SK-N-SH (cell line): ENCODE measurements at regions not wholly inside any gene's neighbourhood (a gene's known extent, or its start where the extent isn't known, plus 50 kb on each side); places are given as distances from the start of the nearest gene placed in this dataset.
"Not testable (repeated sequence)": the region's sequence is repeated elsewhere in the genome, so short reads cannot be mapped to it uniquely, and the experiment has no call there.

ENCODE experiments used
- CTCF ChIA-PET: fragments of 300-600, 350-600 bp; formaldehyde crosslinking; extraction: SDS; loops from one replicate; lab custom pipeline; 2021; lab: Yijun Ruan, JAX
- POLR2A ChIA-PET: fragments of 350-600 bp; sonication (Branson Sonifier 250); formaldehyde crosslinking; extraction: SDS; loops from one replicate; lab custom pipeline; 2020; ENCODE audit warnings: antibody characterized with exemption, inconsistent platforms; lab: Yijun Ruan, JAX
- DNase-seq: peaks from one replicate; pipeline ENCODE4 v3.0.0; 2012
- H2AFZ ChIP-seq: fragments of 200-600 bp; sonication (generic); 2 replicates; pipeline ENCODE4 v1.8.1; 2016; ENCODE audit warnings: antibody characterized with exemption, mild to moderate bottlenecking, low read depth
- H3F3A ChIP-seq: fragments of 200-600 bp; sonication (generic); replicated peaks from 2 replicates; pipeline ENCODE3; 2016; ENCODE audit warnings: antibody characterized with exemption, mild to moderate bottlenecking; ENCODE audit not compliant: insufficient read depth
- H3K27ac ChIP-seq, 2 experiments: fragments of 200-500 bp in 1 of 2; fragments of 200-600 bp in 1 of 2; sonication (Bioruptor generic) in 1 of 2; sonication (generic), shearing (Covaris generic) in 1 of 2; 2 replicates each; pipeline versions ENCODE4 v1.5.1 to v1.6.1; 2014 to 2016; ENCODE audit warnings: low read depth in 2 of 2, inconsistent platforms in 1 of 2, low read length in 1 of 2, mild to moderate bottlenecking in 1 of 2, mixed read lengths in 1 of 2
- H3K27me3 ChIP-seq: fragments of 200-600 bp; sonication (generic), shearing (Covaris generic); 2 replicates; pipeline ENCODE4 v1.6.1; 2016; ENCODE audit warnings: mixed run types; ENCODE audit not compliant: insufficient read depth
- H3K36me3 ChIP-seq, 2 experiments: fragments of 200-500 bp in 1 of 2; fragments of 200-600 bp in 1 of 2; sonication (Bioruptor generic) in 1 of 2; sonication (generic) in 1 of 2; replicated peaks in 1 of 2; 2 replicates each; pipeline versions ENCODE3 to v1.5.1; 2014 to 2016; ENCODE audit warnings: low read length in 1 of 2, mild to moderate bottlenecking in 1 of 2; ENCODE audit not compliant: insufficient read depth in 2 of 2, control insufficient read depth in 1 of 2
- H3K4me1 ChIP-seq, 2 experiments: fragments of 200-500 bp in 1 of 2; fragments of 200-600 bp in 1 of 2; sonication (Bioruptor generic) in 1 of 2; sonication (generic), shearing (Covaris generic) in 1 of 2; 2 replicates each; pipeline versions ENCODE4 v1.5.1 to v1.6.1; 2014 to 2016; ENCODE audit warnings: low read depth in 1 of 2, low read length in 1 of 2, mixed run types in 1 of 2; ENCODE audit not compliant: insufficient read depth in 2 of 2, control insufficient read depth in 1 of 2
- H3K4me2 ChIP-seq: fragments of 200-600 bp; sonication (generic), shearing (Covaris generic); 2 replicates; pipeline ENCODE4 v1.6.1; 2017; ENCODE audit warnings: mixed run types
- H3K4me3 ChIP-seq, 2 experiments: fragments of 200-500 bp in 1 of 2; fragments of 200-600 bp in 1 of 2; sonication (Bioruptor generic) in 1 of 2; sonication (generic), shearing (Covaris generic) in 1 of 2; 2 replicates each; pipeline versions ENCODE4 v1.5.1 to v1.8.1; 2014 to 2016; ENCODE audit warnings: low read depth in 2 of 2, inconsistent platforms in 1 of 2, low read length in 1 of 2, mild to moderate bottlenecking in 1 of 2, mixed read lengths in 1 of 2, moderate library complexity in 1 of 2
- H3K79me2 ChIP-seq: fragments of 200-600 bp; sonication (generic); 2 replicates; pipeline ENCODE4 v1.8.1; 2017; ENCODE audit warnings: mild to moderate bottlenecking; ENCODE audit not compliant: insufficient read depth
- H3K9ac ChIP-seq: fragments of 200-600 bp; sonication (generic); 2 replicates; pipeline ENCODE4 v1.6.1; 2017; ENCODE audit warnings: mixed run types
- H3K9me2 ChIP-seq: fragments of 200-600 bp; sonication (generic); 2 replicates; pipeline ENCODE4 v1.6.1; 2017; ENCODE audit warnings: mixed run types
- H3K9me3 ChIP-seq: fragments of 200-600 bp; sonication (generic); 2 replicates; pipeline ENCODE4 v1.6.1; 2017; ENCODE audit warnings: mixed run types, mild to moderate bottlenecking, moderate library complexity
- H4K20me1 ChIP-seq: fragments of 200-600 bp; sonication (generic); 2 replicates; pipeline ENCODE4 v1.6.1; 2017; ENCODE audit warnings: mild to moderate bottlenecking, mixed run types; ENCODE audit not compliant: insufficient read depth
- CHD2 ChIP-seq: fragments of 150-350 bp; IDR thresholded peaks from 2 replicates; pipeline ENCODE4 v1.6.1; 2018; ENCODE audit warnings: low read length; ENCODE audit not compliant: partially characterized antibody
- CTCF ChIP-seq: fragments of 200-600 bp; sonication (generic); IDR thresholded peaks from 2 replicates; pipeline ENCODE4 v1.6.1; 2017; ENCODE audit warnings: antibody characterized with exemption, mild to moderate bottlenecking, moderate library complexity
- FOXJ3 ChIP-seq: sonication (generic); formaldehyde crosslinking; IDR thresholded peaks from 2 replicates; pipeline ENCODE4 v1.5.1; 2020; ENCODE audit warnings: mild to moderate bottlenecking, missing genetic modification reagents
- NRF1 ChIP-seq: IDR thresholded peaks from 2 replicates; pipeline ENCODE4 v1.6.1; 2012; ENCODE audit warnings: low read depth, mild to moderate bottlenecking, low read length
- SIN3A ChIP-seq: IDR thresholded peaks from 2 replicates; pipeline ENCODE4 v1.6.1; 2012; ENCODE audit warnings: low read depth, mild to moderate bottlenecking, low read length, moderate library complexity, borderline replicate concordance
- WGBS: methylation state at CpG from one replicate; pipeline ENCODE4 v1.1.6; 2017; ENCODE audit warnings: low lambda C conversion rate; 5-methylcytosine and 5-hydroxymethylcytosine counted together
- TF ChIP-seq, protein P1 (sequence below): IDR thresholded peaks from 2 replicates; pipeline ENCODE4; 2012

DNA sequence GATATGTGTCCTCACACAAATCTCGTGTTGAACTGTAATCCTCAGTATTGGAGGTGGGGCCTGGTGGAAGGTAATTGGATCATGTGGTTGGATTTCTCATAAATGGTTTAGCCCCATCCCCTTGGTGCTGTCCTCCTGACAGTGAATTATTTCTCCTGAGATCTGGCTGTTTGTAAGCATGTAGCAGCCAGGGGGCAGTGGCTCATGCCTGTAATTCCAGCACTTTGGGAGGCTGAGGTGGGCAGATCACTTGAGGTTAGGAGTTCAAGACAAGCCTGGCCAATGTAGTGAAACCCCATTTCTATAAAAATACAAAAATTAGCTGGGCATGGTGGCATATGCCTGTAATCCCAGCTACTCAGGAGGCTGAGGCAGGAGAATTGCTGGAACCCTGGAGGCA is 999.0 kb downstream of the DNAH5 start:
- H3K27me3 ChIP-seq, H3K79me2 ChIP-seq, H3K4me3 ChIP-seq, CTCF ChIA-PET, H3K9me2 ChIP-seq, H3K4me2 ChIP-seq, H3K9me3 ChIP-seq, DNase-seq, H3K4me1 ChIP-seq, H3K27ac ChIP-seq, H4K20me1 ChIP-seq, POLR2A ChIA-PET, H3F3A ChIP-seq, H3K36me3 ChIP-seq, H2AFZ ChIP-seq, H3K9ac ChIP-seq: not testable (repeated sequence)
- TF ChIP-seq CTCF, result 0 out of 2 replicates have a peak, but pooled peaks have one; percentile 10
- WGBS, result 0% methylated on average over 1 of the region's 1 CpG

DNA sequence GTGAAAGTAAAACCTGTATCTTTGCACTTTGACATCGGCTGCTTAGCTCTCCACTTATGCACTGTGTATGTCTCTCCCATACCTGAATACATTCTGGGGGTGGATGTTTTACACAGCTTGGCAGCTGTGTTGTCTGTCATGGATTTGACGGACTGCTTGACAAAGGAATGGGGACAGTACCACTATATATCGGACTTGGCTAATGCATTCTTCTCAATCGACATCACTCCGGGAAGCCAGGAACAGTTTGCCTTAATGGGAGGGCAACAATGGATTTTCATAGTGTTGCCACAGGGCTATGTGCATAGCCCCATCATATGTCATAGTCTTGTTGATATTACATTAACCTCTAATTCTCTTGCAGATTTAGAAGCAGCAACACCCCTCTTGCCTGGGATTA is 1008.3 kb downstream of the DNAH5 start:
- Histone ChIP-seq H3K4me1 (no peaks in the 10 kb centered on the region), H3K9me3 (no peaks in the 10 kb centered on the region), H3K27ac (no peak overlapping the region), H3K36me3 (no peaks in the 10 kb centered on the region), H3K9me2 (no peaks in the 10 kb centered on the region), H3K9ac (no peak overlapping the region), H3F3A (no peaks in the 10 kb centered on the region), H2AFZ (no peak overlapping the region), H3K27me3 (no peaks in the 10 kb centered on the region), H3K79me2 (no peaks in the 10 kb centered on the region), H3K4me2 (no peak overlapping the region), H3K4me3 (no peak overlapping the region), H4K20me1 (no peaks in the 10 kb centered on the region)
- DNase-seq, result no peak
- POLR2A ChIA-PET, result no interaction called here
- CTCF ChIA-PET, result no interaction called here
- TF ChIP-seq NRF1, result no peak
- no peak for TF ChIP-seq CHD2
- TF ChIP-seq CTCF, result no peak
- TF ChIP-seq, protein P1, sequence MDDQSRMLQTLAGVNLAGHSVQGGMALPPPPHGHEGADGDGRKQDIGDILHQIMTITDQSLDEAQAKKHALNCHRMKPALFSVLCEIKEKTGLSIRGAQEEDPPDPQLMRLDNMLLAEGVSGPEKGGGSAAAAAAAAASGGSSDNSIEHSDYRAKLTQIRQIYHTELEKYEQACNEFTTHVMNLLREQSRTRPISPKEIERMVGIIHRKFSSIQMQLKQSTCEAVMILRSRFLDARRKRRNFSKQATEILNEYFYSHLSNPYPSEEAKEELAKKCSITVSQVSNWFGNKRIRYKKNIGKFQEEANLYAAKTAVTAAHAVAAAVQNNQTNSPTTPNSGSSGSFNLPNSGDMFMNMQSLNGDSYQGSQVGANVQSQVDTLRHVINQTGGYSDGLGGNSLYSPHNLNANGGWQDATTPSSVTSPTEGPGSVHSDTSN, result no peak
- TF ChIP-seq SIN3A, result no peak
- no peak for TF ChIP-seq FOXJ3 (CRISPR knock-in tag)
- 38% methylated on average over 4 of the region's 5 CpGs for WGBS
